RWPE2 (cell line): ENCODE measurements at regions not wholly inside any gene's neighbourhood (a gene's known extent, or its start where the extent isn't known, plus 50 kb on each side); places are given as distances from the start of the nearest gene placed in this dataset.

Source experiments
- ATAC-seq: fragments of 200-7000 bp; cut with Tn5 transposase; 3 replicates; pipeline ENCODE4 v1.9.1; 2021; ENCODE audit warnings: low read depth
- DNase-seq: peaks from one replicate; pipeline ENCODE4 v3.0.0-alpha.2; 2020; ENCODE audit warnings: low spot score
- H3K27ac ChIP-seq: fragments of 450-650 bp; 2 replicates; pipeline ENCODE4 v1.5.1; 2017; ENCODE audit warnings: mild to moderate bottlenecking; ENCODE audit not compliant: poor library complexity, severe bottlenecking
- H3K27me3 ChIP-seq: fragments of 250-450 bp; sonication (Bioruptor Pico); 2 replicates; pipeline ENCODE4 v1.5.1; 2021; ENCODE audit warnings: mild to moderate bottlenecking, moderate library complexity; ENCODE audit not compliant: insufficient read depth, poor library complexity, severe bottlenecking
- H3K36me3 ChIP-seq: fragments of 250-450 bp; sonication (Bioruptor Pico); 2 replicates; pipeline ENCODE4 v1.5.1; 2020; ENCODE audit warnings: low read depth, mild to moderate bottlenecking, moderate library complexity
- H3K4me1 ChIP-seq: fragments of 250-450 bp; sonication (Bioruptor Pico); 2 replicates; pipeline ENCODE4 v1.5.1; 2021; ENCODE audit warnings: mild to moderate bottlenecking, moderate library complexity; ENCODE audit not compliant: insufficient read depth, poor library complexity, severe bottlenecking
- H3K4me3 ChIP-seq: fragments of 250-450 bp; sonication (Bioruptor Pico); 2 replicates; pipeline ENCODE4 v1.5.1; 2021; ENCODE audit warnings: mild to moderate bottlenecking, moderate library complexity; ENCODE audit not compliant: severe bottlenecking
- H3K9me3 ChIP-seq: fragments of 250-450 bp; sonication (Bioruptor Pico); 2 replicates; pipeline ENCODE4 v1.5.1; 2021; ENCODE audit warnings: mild to moderate bottlenecking, moderate library complexity; ENCODE audit not compliant: severe bottlenecking
- CTCF ChIP-seq: fragments of 450-650 bp; IDR thresholded peaks from one replicate; pipeline ENCODE4 v1.5.1; 2017; ENCODE audit warnings: mild to moderate bottlenecking, moderate library complexity; ENCODE audit not compliant: poor library complexity, severe bottlenecking

- TF ChIP-seq CTCF = no peak
- Histone ChIP-seq H3K9me3 (peaks cover 7% of the 10 kb centered on the region), H3K4me3 (no peak overlapping the region), H3K27ac (no peak overlapping the region), H3K36me3 (no peaks in the 10 kb centered on the region), H3K4me1 (peaks cover 4% of the 10 kb centered on the region), H3K27me3 (peaks cover 3% of the 10 kb centered on the region)
- ATAC-seq (peak; percentile 12; the same call in 2 of the 3 replicates), DNase-seq (peak; percentile 66)
Measured at GRCh38 chr20:60087563-60088105, 129.4 kb downstream of the CDH26 start.

GRCh38 chr20:60088236-60088635 is 130.0 kb downstream of the CDH26 start:
- DNase-seq = peak; percentile 83
- TF ChIP-seq CTCF = no peak
- Histone ChIP-seq H3K27ac (no peak overlapping the region), H3K4me1 (peaks cover 4% of the 10 kb centered on the region), H3K4me3 (no peak overlapping the region), H3K36me3 (no peaks in the 10 kb centered on the region), H3K27me3 (peaks cover 3% of the 10 kb centered on the region), H3K9me3 (peaks cover 13% of the 10 kb centered on the region)
- no peak for ATAC-seq

- no peak overlapping the region for H3K27ac ChIP-seq
- H3K36me3 ChIP-seq = no peaks in the 10 kb centered on the region
- peaks cover 4% of the 10 kb centered on the region for H3K4me1 ChIP-seq
- DNase-seq (peak; percentile 67), ATAC-seq (no peak)
- H3K9me3 ChIP-seq = peaks cover 14% of the 10 kb centered on the region
- peaks cover 3% of the 10 kb centered on the region for H3K27me3 ChIP-seq
- no peak overlapping the region for H3K4me3 ChIP-seq
- TF ChIP-seq CTCF = no peak
Measured at GRCh38 chr20:60090631-60091030, 132.4 kb downstream of the CDH26 start.

- Histone ChIP-seq H3K36me3 (no peaks in the 10 kb centered on the region), H3K4me1 (peaks cover 4% of the 10 kb centered on the region), H3K4me3 (no peak overlapping the region), H3K9me3 (peaks cover 14% of the 10 kb centered on the region), H3K27ac (no peak overlapping the region), H3K27me3 (peaks cover 3% of the 10 kb centered on the region)
- ATAC-seq (no peak), DNase-seq (peak; percentile 37)
- no peak for TF ChIP-seq CTCF
Measured at GRCh38 chr20:60091305-60091704, 133.1 kb downstream of the CDH26 start.

- DNase-seq (peak; percentile 2), ATAC-seq (no peak)
- peaks cover 14% of the 10 kb centered on the region for H3K9me3 ChIP-seq
- H3K4me1 ChIP-seq = peaks cover 3% of the 10 kb centered on the region
- no peak for TF ChIP-seq CTCF
- peaks cover 3% of the 10 kb centered on the region for H3K27me3 ChIP-seq
- no peaks in the 10 kb centered on the region for H3K36me3 ChIP-seq
- no peak overlapping the region for H3K27ac ChIP-seq
- H3K4me3 ChIP-seq = no peak overlapping the region
Measured at GRCh38 chr20:60091861-60092260, 133.6 kb downstream of the CDH26 start.
